C4-2B (cell line): ENCODE measurements at regions not wholly inside any gene's neighbourhood (a gene's known extent, or its start where the extent isn't known, plus 50 kb on each side); places are given as distances from the start of the nearest gene placed in this dataset.

ENCODE experiments used
- CTCF ChIP-seq: fragments of 450-650 bp; conservative IDR thresholded peaks from 2 replicates; pipeline ENCODE4 v1.5.1; 2017; ENCODE audit warnings: mild to moderate bottlenecking
- ZFX ChIP-seq: fragments of 450-650 bp; IDR thresholded peaks from 2 replicates; pipeline ENCODE4 v1.6.1; 2017

- TF ChIP-seq CTCF (no peak), ZFX (no peak)
These were observed 130.5 kb upstream of the SLC1A4 start for GRCh38 chr2:64858541-64859311.
